ENCODE measurements at regions not wholly inside any gene's neighbourhood (a gene's known extent, or its start where the extent isn't known, plus 50 kb on each side); places are given as distances from the start of the nearest gene placed in this dataset.

- TF ChIP-seq CTCF (IDR thresholded peaks at IDR 0.05) (no peak), POLR2A (IDR thresholded peaks at IDR 0.05) (no peak)
Observed at GRCh38 chr1:83775977-83776603, 222.8 kb downstream of the TTLL7 start.
